NT2/D1 (cell line): ENCODE measurements at regions not wholly inside any gene's neighbourhood (a gene's known extent, or its start where the extent isn't known, plus 50 kb on each side); places are given as distances from the start of the nearest gene placed in this dataset.

Experiments used
- YY1 ChIP-seq: IDR thresholded peaks from 2 replicates; pipeline ENCODE4 v1.6.1; 2011; ENCODE audit not compliant: insufficient read length, insufficient read depth
- ZNF274 ChIP-seq: IDR thresholded peaks from 2 replicates; pipeline ENCODE4 v1.6.1; 2011; ENCODE audit warnings: mild to moderate bottlenecking, low read depth, low read length

- no peak for TF ChIP-seq ZNF274
- TF ChIP-seq YY1: no peak
Observed at GRCh38 chr4:156673483-156673882, 298.1 kb downstream of the PDGFC start.
